GM12878 (cell line): ENCODE measurements at regions not wholly inside any gene's neighbourhood (a gene's known extent, or its start where the extent isn't known, plus 50 kb on each side); places are given as distances from the start of the nearest gene placed in this dataset.

Experiments
- ATAC-seq: fragments of 200-7000 bp; cut with Tn5 transposase; 3 replicates; pipeline ENCODE4 v1.9.1; 2020; ENCODE audit warnings: mild to moderate bottlenecking, moderate library complexity
- BruUV-seq: library from RNA; stranded (reverse); fragments of 400-500 nt; replicated peaks from 2 replicates; lab custom pipeline; 2021; lab: Mats Ljungman, UMichigan
- CTCF ChIA-PET: fragments of 300-600 bp; sonication (Branson Sonifier 250); formaldehyde crosslinking; extraction: SDS; loops from one replicate; lab custom pipeline; 2021; ENCODE audit warnings: inconsistent platforms; lab: Yijun Ruan, JAX
- POLR2A ChIA-PET: fragments of 350-600 bp; formaldehyde crosslinking; extraction: SDS; loops from one replicate; lab custom pipeline; 2021; ENCODE audit warnings: inconsistent platforms; lab: Charles Lee
- RAD21 ChIA-PET: fragments of 300-600 bp; sonication (Branson Sonifier 250); formaldehyde crosslinking; loops from one replicate; lab custom pipeline; 2023; ENCODE audit warnings: antibody characterized with exemption; ENCODE audit not compliant: unreplicated experiment; lab: Charles Lee
- SMC1A ChIA-PET: fragments of 300-600 bp; sonication (Branson Sonifier 250); formaldehyde crosslinking; loops from one replicate; lab custom pipeline; 2023; ENCODE audit not compliant: unreplicated experiment, uncharacterized antibody; lab: Charles Lee
- DNase-seq: peaks from one replicate; pipeline ENCODE4 v3.0.0-alpha.2; 2011; ENCODE audit warnings: low read depth, low spot score
- FAIRE-seq: peaks from 3 replicates; lab custom pipeline; 2011; peaks lifted over from hg19 to GRCh38; lab: Jason Lieb, UNC
- H2AFZ ChIP-seq: 2 replicates; pipeline ENCODE4 v1.6.0; 2011; ENCODE audit warnings: low read depth, low read length, control low read depth; ENCODE audit not compliant: control insufficient read depth
- H3K27ac ChIP-seq: 2 replicates; pipeline ENCODE4 v1.5.1; 2011; ENCODE audit warnings: control low read depth; ENCODE audit not compliant: control insufficient read depth, insufficient read depth
- H3K27me3 ChIP-seq, 2 experiments: replicated peaks in 1 of 2; 2 replicates each; pipeline versions ENCODE4 v1.6.0 to v1.6.1; 2011; ENCODE audit warnings: low read length in 1 of 2; ENCODE audit not compliant: control insufficient read depth in 2 of 2, insufficient read depth in 2 of 2
- H3K36me3 ChIP-seq, 2 experiments: 2 replicates each; pipeline ENCODE4 v1.5.1; 2011; ENCODE audit warnings: low read length in 1 of 2; ENCODE audit not compliant: control insufficient read depth in 2 of 2, insufficient read depth in 2 of 2
- H3K4me1 ChIP-seq: 2 replicates; pipeline ENCODE4 v1.6.1; 2011; ENCODE audit warnings: mild to moderate bottlenecking, low read length, moderate library complexity, mixed read lengths; ENCODE audit not compliant: control insufficient read depth, insufficient read depth
- H3K4me2 ChIP-seq: 2 replicates; pipeline ENCODE4 v1.6.0; 2011; ENCODE audit warnings: control low read depth; ENCODE audit not compliant: control insufficient read depth, insufficient read depth
- H3K4me3 ChIP-seq: fragments of 200-600 bp; sonication (generic); 2 replicates; pipeline ENCODE4 v1.5.1; 2016
- H3K79me2 ChIP-seq: 2 replicates; pipeline ENCODE4 v1.6.0; 2011; ENCODE audit warnings: low read length; ENCODE audit not compliant: control insufficient read depth, insufficient read depth
- H3K9ac ChIP-seq: 2 replicates; pipeline ENCODE4 v1.8.0; 2011; ENCODE audit warnings: low read length, control low read depth, mixed read lengths; ENCODE audit not compliant: control insufficient read depth, insufficient read depth
- H3K9me3 ChIP-seq: replicated peaks from 3 replicates; pipeline ENCODE4 v1.5.1; 2011; ENCODE audit warnings: mild to moderate bottlenecking, low read length; ENCODE audit not compliant: control insufficient read depth, insufficient read depth
- H4K20me1 ChIP-seq: 2 replicates; pipeline ENCODE4 v1.6.0; 2011; ENCODE audit not compliant: control insufficient read depth, insufficient read depth
- ASH2L ChIP-seq: fragments of 300-600, 200-600 bp; sonication (generic); IDR thresholded peaks from 2 replicates; pipeline ENCODE4 v1.6.1; 2017; ENCODE audit warnings: low read depth, mild to moderate bottlenecking, borderline replicate concordance
- BHLHE40 ChIP-seq, 2 experiments: fragments of 450-650 bp in 1 of 2; IDR thresholded peaks; 2 replicates each; pipeline ENCODE4 v1.6.1; 2011 to 2017; ENCODE audit warnings: low read depth in 2 of 2, borderline replicate concordance in 1 of 2, improper control_type of control experiment in 1 of 2, low read length in 1 of 2, mild to moderate bottlenecking in 1 of 2
- CBFB ChIP-seq: IDR thresholded peaks from 2 replicates; pipeline ENCODE4 v1.6.1; 2016; ENCODE audit warnings: antibody characterized with exemption, low read depth
- DPF2 ChIP-seq: fragments of 450-650 bp; IDR thresholded peaks from 2 replicates; pipeline ENCODE4 v1.6.1; 2017; ENCODE audit warnings: mild to moderate bottlenecking
- EZH2 ChIP-seq: IDR thresholded peaks from 2 replicates; pipeline ENCODE4 v1.6.1; 2012; ENCODE audit warnings: low read depth, mild to moderate bottlenecking, control low read depth, inconsistent platforms, low read length, borderline replicate concordance; ENCODE audit not compliant: control insufficient read depth
- MYC ChIP-seq: IDR thresholded peaks from 2 replicates; pipeline ENCODE4 v1.6.1; 2011; ENCODE audit warnings: mild to moderate bottlenecking, low read length, moderate library complexity, inconsistent platforms; ENCODE audit not compliant: insufficient read depth, insufficient replicate concordance, insufficient read length, severe bottlenecking
- RAD51 ChIP-seq: fragments of 450-650 bp; IDR thresholded peaks from 2 replicates; pipeline ENCODE4 v1.6.1; 2016; ENCODE audit warnings: moderate library complexity, mild to moderate bottlenecking, inconsistent platforms
- RBBP5 ChIP-seq: fragments of 200-600 bp; sonication (generic); conservative IDR thresholded peaks from 2 replicates; pipeline ENCODE4 v1.6.1; 2016
- RELA ChIP-seq: fragments of 450-650 bp; IDR thresholded peaks from 2 replicates; pipeline ENCODE4 v1.8.0; 2014; ENCODE audit warnings: borderline replicate concordance; ENCODE audit not compliant: partially characterized antibody
- STAT1 ChIP-seq: fragments of 450-650 bp; conservative IDR thresholded peaks from 2 replicates; pipeline ENCODE4 v1.6.1; 2014; ENCODE audit warnings: antibody characterized with exemption, mild to moderate bottlenecking
- WGBS: methylation state at CpG from one replicate; pipeline ENCODE4 v1.1.6; 2016; ENCODE audit warnings: low lambda C conversion rate; ENCODE audit not compliant: insufficient replicate concordance, insufficient coverage; ENCODE audit errors: missing lambda C conversion rate; 5-methylcytosine and 5-hydroxymethylcytosine counted together
- in situ Hi-C: fragments of 300-500 bp; cut with MboI; formaldehyde crosslinking; loops from 9 replicates; pipeline ENCODE4 v1.14.3; 2018; ENCODE audit warnings: mixed read lengths
- intact Hi-C: fragments of 100-400 bp; cut with micrococcal nuclease; formaldehyde crosslinking; loops from one replicate; pipeline ENCODE4 v1.14.2; 2022; ENCODE audit not compliant: unreplicated experiment
- TF ChIP-seq, protein P1 (sequence below): fragments of 450-650 bp; IDR thresholded peaks from 2 replicates; pipeline ENCODE4 v1.6.1; 2016; ENCODE audit warnings: mild to moderate bottlenecking
- TF ChIP-seq, protein P2 (sequence below): IDR thresholded peaks from 2 replicates; pipeline ENCODE4 v1.6.1; 2012; ENCODE audit warnings: improper control_type of control experiment, low read depth, low read length; ENCODE audit not compliant: insufficient replicate concordance
- TF ChIP-seq, protein P3 (sequence below): fragments of 450-650 bp; IDR thresholded peaks from 2 replicates; pipeline ENCODE4 v1.6.1; 2017; ENCODE audit warnings: borderline replicate concordance

DNA sequence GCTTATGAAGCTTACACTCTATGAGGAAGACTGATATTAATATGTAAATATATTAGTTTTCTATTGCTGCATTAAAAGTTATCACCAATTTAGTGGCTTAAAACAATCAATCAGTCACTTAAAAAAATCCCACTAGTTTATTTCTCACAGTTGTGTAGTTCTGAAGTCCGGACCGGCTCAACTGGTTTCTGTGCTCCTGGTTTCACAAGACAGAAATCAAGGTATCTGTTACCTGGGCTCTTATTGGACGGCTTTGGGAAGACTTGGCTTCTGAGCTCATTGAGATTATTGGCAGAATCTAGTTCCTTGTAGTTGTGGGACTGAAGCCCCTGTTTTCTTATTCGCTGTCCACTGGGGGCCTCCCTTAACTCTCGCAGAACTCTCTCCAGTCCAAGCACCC is 343.0 kb downstream of the RAB38 start:
- Histone ChIP-seq H4K20me1 (no peaks in the 10 kb centered on the region), H2AFZ (no peak overlapping the region), H3K27me3 (no peaks in the 10 kb centered on the region), H3K36me3 (no peaks in the 10 kb centered on the region), H3K79me2 (no peaks in the 10 kb centered on the region), H3K9ac (no peak overlapping the region), H3K4me2 (no peak overlapping the region), H3K27ac (no peak overlapping the region), H3K9me3 (no peaks in the 10 kb centered on the region), H3K4me1 (no peaks in the 10 kb centered on the region), H3K4me3 (no peak overlapping the region)
- ChIA-PET CTCF (interaction anchor here (1.0 kb wide), 1 partner anchor 46 kb away, joined by 3 read pairs; no protein-coding TSS in a partner anchor), RAD21 (no interaction called here), POLR2A (no interaction called here), SMC1A (interaction anchor here (1.4 kb wide), 1 partner anchor 12 kb away, joined by 3 read pairs; no protein-coding TSS in a partner anchor)
- FAIRE-seq, result no peak
- DNase-seq, result no peak
- no peak for TF ChIP-seq ASH2L
- no peak for TF ChIP-seq BHLHE40 (IDR thresholded peaks at IDR 0.05; ENCODE audit: borderline replicate concordance in 1 of 2, low read depth in 2 of 2, low read length in 1 of 2)
- TF ChIP-seq, protein P1, sequence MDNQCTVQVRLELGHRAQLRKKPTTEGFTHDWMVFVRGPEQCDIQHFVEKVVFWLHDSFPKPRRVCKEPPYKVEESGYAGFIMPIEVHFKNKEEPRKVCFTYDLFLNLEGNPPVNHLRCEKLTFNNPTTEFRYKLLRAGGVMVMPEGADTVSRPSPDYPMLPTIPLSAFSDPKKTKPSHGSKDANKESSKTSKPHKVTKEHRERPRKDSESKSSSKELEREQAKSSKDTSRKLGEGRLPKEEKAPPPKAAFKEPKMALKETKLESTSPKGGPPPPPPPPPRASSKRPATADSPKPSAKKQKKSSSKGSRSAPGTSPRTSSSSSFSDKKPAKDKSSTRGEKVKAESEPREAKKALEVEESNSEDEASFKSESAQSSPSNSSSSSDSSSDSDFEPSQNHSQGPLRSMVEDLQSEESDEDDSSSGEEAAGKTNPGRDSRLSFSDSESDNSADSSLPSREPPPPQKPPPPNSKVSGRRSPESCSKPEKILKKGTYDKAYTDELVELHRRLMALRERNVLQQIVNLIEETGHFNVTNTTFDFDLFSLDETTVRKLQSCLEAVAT, result no peak
- TF ChIP-seq RAD51, result no peak
- TF ChIP-seq RELA, result no peak
- no peak for TF ChIP-seq EZH2
- TF ChIP-seq STAT1, result no peak
- TF ChIP-seq, protein P2, sequence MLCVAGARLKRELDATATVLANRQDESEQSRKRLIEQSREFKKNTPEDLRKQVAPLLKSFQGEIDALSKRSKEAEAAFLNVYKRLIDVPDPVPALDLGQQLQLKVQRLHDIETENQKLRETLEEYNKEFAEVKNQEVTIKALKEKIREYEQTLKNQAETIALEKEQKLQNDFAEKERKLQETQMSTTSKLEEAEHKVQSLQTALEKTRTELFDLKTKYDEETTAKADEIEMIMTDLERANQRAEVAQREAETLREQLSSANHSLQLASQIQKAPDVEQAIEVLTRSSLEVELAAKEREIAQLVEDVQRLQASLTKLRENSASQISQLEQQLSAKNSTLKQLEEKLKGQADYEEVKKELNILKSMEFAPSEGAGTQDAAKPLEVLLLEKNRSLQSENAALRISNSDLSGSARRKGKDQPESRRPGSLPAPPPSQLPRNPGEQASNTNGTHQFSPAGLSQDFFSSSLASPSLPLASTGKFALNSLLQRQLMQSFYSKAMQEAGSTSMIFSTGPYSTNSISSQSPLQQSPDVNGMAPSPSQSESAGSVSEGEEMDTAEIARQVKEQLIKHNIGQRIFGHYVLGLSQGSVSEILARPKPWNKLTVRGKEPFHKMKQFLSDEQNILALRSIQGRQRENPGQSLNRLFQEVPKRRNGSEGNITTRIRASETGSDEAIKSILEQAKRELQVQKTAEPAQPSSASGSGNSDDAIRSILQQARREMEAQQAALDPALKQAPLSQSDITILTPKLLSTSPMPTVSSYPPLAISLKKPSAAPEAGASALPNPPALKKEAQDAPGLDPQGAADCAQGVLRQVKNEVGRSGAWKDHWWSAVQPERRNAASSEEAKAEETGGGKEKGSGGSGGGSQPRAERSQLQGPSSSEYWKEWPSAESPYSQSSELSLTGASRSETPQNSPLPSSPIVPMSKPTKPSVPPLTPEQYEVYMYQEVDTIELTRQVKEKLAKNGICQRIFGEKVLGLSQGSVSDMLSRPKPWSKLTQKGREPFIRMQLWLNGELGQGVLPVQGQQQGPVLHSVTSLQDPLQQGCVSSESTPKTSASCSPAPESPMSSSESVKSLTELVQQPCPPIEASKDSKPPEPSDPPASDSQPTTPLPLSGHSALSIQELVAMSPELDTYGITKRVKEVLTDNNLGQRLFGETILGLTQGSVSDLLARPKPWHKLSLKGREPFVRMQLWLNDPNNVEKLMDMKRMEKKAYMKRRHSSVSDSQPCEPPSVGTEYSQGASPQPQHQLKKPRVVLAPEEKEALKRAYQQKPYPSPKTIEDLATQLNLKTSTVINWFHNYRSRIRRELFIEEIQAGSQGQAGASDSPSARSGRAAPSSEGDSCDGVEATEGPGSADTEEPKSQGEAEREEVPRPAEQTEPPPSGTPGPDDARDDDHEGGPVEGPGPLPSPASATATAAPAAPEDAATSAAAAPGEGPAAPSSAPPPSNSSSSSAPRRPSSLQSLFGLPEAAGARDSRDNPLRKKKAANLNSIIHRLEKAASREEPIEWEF, result no peak
- TF ChIP-seq, protein P3, sequence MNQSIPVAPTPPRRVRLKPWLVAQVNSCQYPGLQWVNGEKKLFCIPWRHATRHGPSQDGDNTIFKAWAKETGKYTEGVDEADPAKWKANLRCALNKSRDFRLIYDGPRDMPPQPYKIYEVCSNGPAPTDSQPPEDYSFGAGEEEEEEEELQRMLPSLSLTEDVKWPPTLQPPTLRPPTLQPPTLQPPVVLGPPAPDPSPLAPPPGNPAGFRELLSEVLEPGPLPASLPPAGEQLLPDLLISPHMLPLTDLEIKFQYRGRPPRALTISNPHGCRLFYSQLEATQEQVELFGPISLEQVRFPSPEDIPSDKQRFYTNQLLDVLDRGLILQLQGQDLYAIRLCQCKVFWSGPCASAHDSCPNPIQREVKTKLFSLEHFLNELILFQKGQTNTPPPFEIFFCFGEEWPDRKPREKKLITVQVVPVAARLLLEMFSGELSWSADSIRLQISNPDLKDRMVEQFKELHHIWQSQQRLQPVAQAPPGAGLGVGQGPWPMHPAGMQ, result no peak
- no peak for TF ChIP-seq DPF2
- TF ChIP-seq CBFB, result no peak
- no peak for TF ChIP-seq MYC
- no peak for TF ChIP-seq RBBP5
- 25% methylated on average over 4 of the region's 5 CpGs for WGBS
- no peak for ATAC-seq
- no TSS peak for BruUV-seq
- in situ Hi-C loops (no loop called here), intact Hi-C loops (no loop called here)
